A549 (cell line): ENCODE measurements at regions not wholly inside any gene's neighbourhood (a gene's known extent, or its start where the extent isn't known, plus 50 kb on each side); places are given as distances from the start of the nearest gene placed in this dataset.

Source experiments
- ATAC-seq, 2 experiments: fragments of 200-7000 bp in 1 of 2; fragments of >200 bp in 1 of 2; cut with Nextera tagmentation in 1 of 2; cut with Tn5 transposase in 1 of 2; 3 replicates each; pipeline versions ENCODE4 v1.8.0 to v1.9.1; 2018 to 2020; ENCODE audit warnings: mild to moderate bottlenecking in 1 of 2, moderate library complexity in 1 of 2
- CTCF ChIA-PET: fragments of 300-600 bp; sonication (Branson Sonifier 250); formaldehyde crosslinking; extraction: SDS; loops from one replicate; lab custom pipeline; 2021; ENCODE audit warnings: antibody characterized with exemption, inconsistent platforms; lab: Yijun Ruan, JAX
- POLR2A ChIA-PET: fragments of 350-600 bp; formaldehyde crosslinking; extraction: SDS; loops from one replicate; lab custom pipeline; 2021; ENCODE audit warnings: antibody characterized with exemption, inconsistent platforms; lab: Yijun Ruan, JAX
- DNase-seq, 2 experiments: peaks; one replicate each; pipeline versions ENCODE4 v3.0.0 to v3.0.0-alpha.2; 2011 to 2016; ENCODE audit warnings: low read depth in 1 of 2, low spot score in 1 of 2
- FAIRE-seq: peaks from 2 replicates; lab custom pipeline; 2011; peaks lifted over from hg19 to GRCh38; lab: Jason Lieb, UNC
- H3K27ac ChIP-seq, 2 experiments: fragments of >200 bp; sonication (Bioruptor Twin); formaldehyde crosslinking; 3 replicates each; pipeline ENCODE4 v1.5.1; 2016 to 2017
- H3K4me1 ChIP-seq: fragments of >200 bp; sonication (Bioruptor Twin); formaldehyde crosslinking; 3 replicates; pipeline ENCODE4 v1.6.1; 2016
- H3K4me2 ChIP-seq: fragments of >200 bp; sonication (Bioruptor Twin); formaldehyde crosslinking; 3 replicates; pipeline ENCODE4 v1.6.1; 2016
- H3K4me3 ChIP-seq: fragments of >200 bp; sonication (Bioruptor Twin); formaldehyde crosslinking; 3 replicates; pipeline ENCODE4 v1.5.1; 2016
- H3K9me3 ChIP-seq: fragments of >200 bp; sonication (Bioruptor Twin); formaldehyde crosslinking; 3 replicates; pipeline ENCODE4 v1.6.1; 2016
- BHLHE40 ChIP-seq: IDR thresholded peaks from 2 replicates; pipeline ENCODE4 v1.6.1; 2012; ENCODE audit warnings: low read depth, low read length, inconsistent platforms
- CBX2 ChIP-seq: fragments of 200-600 bp; sonication (generic); IDR thresholded peaks from 2 replicates; pipeline ENCODE4 v1.6.1; 2016; ENCODE audit warnings: low read depth, mild to moderate bottlenecking, borderline replicate concordance
- CEBPB ChIP-seq, 2 experiments: fragments of >200 bp in 1 of 2; sonication (Bioruptor Twin) in 1 of 2; formaldehyde crosslinking in 1 of 2; IDR thresholded peaks; 2 replicates each; pipeline ENCODE4 v1.6.1; 2012 to 2016
- GATA3 ChIP-seq: IDR thresholded peaks from 2 replicates; pipeline ENCODE4 v1.6.1; 2012; ENCODE audit warnings: borderline replicate concordance
- HOXB5 ChIP-seq: fragments of 250-450 bp; sonication (Bioruptor Pico); IDR thresholded peaks from 2 replicates; pipeline ENCODE4 v1.5.0; 2020; ENCODE audit warnings: mild to moderate bottlenecking, moderate library complexity
- JUN ChIP-seq, 2 experiments: fragments of >200 bp; sonication (Bioruptor Twin); formaldehyde crosslinking; IDR thresholded peaks; 2 replicates in 1 of 2; 3 replicates in 1 of 2; pipeline ENCODE4 v1.6.1; 2016 to 2017
- KDM1A ChIP-seq: fragments of 200-600 bp; sonication (generic); IDR thresholded peaks from 2 replicates; pipeline ENCODE4 v1.6.1; 2016; ENCODE audit warnings: low read depth, mild to moderate bottlenecking
- KDM5A ChIP-seq: fragments of 200-600 bp; sonication (generic); IDR thresholded peaks from 2 replicates; pipeline ENCODE4 v1.6.1; 2016; ENCODE audit warnings: antibody characterized with exemption, mild to moderate bottlenecking
- MAZ ChIP-seq: fragments of 150-350 bp; IDR thresholded peaks from 2 replicates; pipeline ENCODE4 v1.6.1; 2014; ENCODE audit warnings: antibody characterized with exemption, low read depth, low read length, borderline replicate concordance
- PHF8 ChIP-seq: fragments of 200-600 bp; sonication (generic); IDR thresholded peaks from 2 replicates; pipeline ENCODE4 v1.6.1; 2016; ENCODE audit warnings: low read depth, mild to moderate bottlenecking, antibody characterized with exemption, moderate library complexity, borderline replicate concordance
- POLR2AphosphoS2 ChIP-seq: conservative IDR thresholded peaks from 2 replicates; pipeline ENCODE4 v1.6.1; 2012; ENCODE audit warnings: low read length, improper control_type of control experiment, inconsistent platforms
- RNF2 ChIP-seq: fragments of 200-600 bp; sonication (generic); IDR thresholded peaks from 2 replicates; pipeline ENCODE4 v1.6.1; 2016; ENCODE audit warnings: low read depth, mild to moderate bottlenecking, antibody characterized with exemption, moderate library complexity, borderline replicate concordance
- ZSCAN20 ChIP-seq: fragments of 250-450 bp; sonication (Bioruptor Pico); IDR thresholded peaks from 2 replicates; pipeline ENCODE4 v1.8.0; 2022; ENCODE audit warnings: mild to moderate bottlenecking, moderate library complexity
- WGBS: methylation state at CpG from one replicate; pipeline ENCODE4 v1.1.6; 2017; ENCODE audit errors: missing lambda C conversion rate; 5-methylcytosine and 5-hydroxymethylcytosine counted together
- TF ChIP-seq, protein P1 (sequence below): fragments of 200-600 bp; sonication (generic); IDR thresholded peaks from 2 replicates; pipeline ENCODE4 v1.6.1; 2016; ENCODE audit warnings: antibody characterized with exemption, mild to moderate bottlenecking, moderate library complexity
- TF ChIP-seq, protein P2 (sequence below): fragments of >200 bp; sonication (Bioruptor Twin); formaldehyde crosslinking; IDR thresholded peaks from 3 replicates; pipeline ENCODE4 v1.6.1; 2016
- TF ChIP-seq, protein P3 (sequence below): fragments of 450-650 bp; IDR thresholded peaks from 2 replicates; pipeline ENCODE4 v1.6.1; 2014; ENCODE audit warnings: antibody characterized with exemption
- TF ChIP-seq, protein P4 (sequence below): IDR thresholded peaks from 2 replicates; pipeline ENCODE4 v1.6.1; 2012

DNA sequence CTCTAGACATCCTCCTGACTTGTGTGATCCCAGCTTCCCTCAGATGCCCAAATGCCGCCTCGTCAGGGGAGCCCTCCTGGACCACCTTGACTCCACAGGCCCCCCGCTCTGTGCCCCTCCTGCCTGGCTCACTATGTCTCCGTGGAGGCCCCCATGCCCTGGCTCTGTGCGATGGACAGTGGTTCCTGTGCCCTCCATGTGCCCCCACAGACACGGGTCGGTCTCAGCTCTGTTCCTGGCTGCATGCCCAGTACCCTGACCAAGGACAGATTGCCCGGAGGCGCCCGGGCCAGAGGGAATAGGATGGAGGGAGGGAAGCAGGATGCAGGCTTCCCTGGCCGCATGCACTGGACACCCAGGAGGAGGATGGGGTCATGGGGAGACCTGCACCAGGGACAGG is 1274.6 kb downstream of the BRD1 start (continued):
- TF ChIP-seq HOXB5 (CRISPR knock-in tag) (no peak), PHF8 (no peak), CBX2 (no peak), BHLHE40 (no peak)
- TF ChIP-seq, protein P1, sequence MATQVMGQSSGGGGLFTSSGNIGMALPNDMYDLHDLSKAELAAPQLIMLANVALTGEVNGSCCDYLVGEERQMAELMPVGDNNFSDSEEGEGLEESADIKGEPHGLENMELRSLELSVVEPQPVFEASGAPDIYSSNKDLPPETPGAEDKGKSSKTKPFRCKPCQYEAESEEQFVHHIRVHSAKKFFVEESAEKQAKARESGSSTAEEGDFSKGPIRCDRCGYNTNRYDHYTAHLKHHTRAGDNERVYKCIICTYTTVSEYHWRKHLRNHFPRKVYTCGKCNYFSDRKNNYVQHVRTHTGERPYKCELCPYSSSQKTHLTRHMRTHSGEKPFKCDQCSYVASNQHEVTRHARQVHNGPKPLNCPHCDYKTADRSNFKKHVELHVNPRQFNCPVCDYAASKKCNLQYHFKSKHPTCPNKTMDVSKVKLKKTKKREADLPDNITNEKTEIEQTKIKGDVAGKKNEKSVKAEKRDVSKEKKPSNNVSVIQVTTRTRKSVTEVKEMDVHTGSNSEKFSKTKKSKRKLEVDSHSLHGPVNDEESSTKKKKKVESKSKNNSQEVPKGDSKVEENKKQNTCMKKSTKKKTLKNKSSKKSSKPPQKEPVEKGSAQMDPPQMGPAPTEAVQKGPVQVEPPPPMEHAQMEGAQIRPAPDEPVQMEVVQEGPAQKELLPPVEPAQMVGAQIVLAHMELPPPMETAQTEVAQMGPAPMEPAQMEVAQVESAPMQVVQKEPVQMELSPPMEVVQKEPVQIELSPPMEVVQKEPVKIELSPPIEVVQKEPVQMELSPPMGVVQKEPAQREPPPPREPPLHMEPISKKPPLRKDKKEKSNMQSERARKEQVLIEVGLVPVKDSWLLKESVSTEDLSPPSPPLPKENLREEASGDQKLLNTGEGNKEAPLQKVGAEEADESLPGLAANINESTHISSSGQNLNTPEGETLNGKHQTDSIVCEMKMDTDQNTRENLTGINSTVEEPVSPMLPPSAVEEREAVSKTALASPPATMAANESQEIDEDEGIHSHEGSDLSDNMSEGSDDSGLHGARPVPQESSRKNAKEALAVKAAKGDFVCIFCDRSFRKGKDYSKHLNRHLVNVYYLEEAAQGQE: no peak

DNA sequence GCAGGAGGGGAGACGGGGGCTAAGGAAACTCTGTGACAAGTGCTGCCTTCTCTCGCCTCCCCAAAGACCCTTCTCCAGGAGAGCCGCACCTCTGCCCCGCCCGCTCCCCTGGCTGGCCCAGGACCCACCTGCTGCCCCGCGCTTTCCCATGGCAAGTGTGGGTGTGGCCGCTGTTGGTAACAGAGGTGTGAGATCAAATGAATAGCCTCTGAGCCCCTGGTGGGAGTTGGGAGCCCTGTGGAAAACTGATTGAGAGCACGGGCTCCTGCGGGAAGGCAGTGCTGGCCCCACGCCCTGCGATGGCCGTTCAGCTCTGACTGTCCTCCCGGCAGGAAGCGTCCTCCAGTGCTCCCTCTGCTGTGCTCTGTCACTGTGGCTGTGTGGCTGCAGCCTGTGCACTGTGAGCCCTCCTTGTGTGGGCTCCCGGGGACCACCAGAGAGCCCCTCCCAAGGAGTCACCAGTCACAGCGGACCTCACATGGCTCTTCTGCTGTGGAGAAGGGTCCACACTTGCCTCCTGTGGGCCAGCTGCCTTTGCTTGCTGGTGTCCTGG is 1275.9 kb downstream of the BRD1 start:
- ATAC-seq: no peak
- no peaks in the 10 kb centered on the region for H3K4me1 ChIP-seq

DNA sequence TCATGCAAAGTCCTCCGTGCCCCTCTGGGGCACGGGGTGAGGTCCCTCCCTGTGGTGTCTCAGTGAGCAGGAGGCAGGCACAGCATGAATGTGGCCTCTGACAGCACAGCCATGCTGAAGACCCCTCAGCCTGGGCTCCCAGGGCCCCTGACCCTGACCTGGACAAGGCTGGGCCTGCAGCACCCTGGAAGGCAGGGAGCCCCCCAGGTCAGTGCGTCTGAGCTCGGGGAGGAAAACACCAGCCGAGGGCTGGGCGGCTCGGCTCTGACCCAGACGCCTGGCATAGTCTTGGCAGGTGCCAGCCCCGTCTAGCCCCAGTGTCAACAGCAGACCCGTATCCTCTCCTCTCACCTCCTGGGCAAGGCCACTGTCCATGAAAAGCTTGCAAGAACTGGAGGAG is 1276.6 kb downstream of the BRD1 start:
- CTCF ChIA-PET: no interaction called here
- DNase-seq: no peak
- no peak for TF ChIP-seq RNF2
- TF ChIP-seq, all 56 proteins: peak for 0
- H3K4me3 ChIP-seq: no peak overlapping the region
- no peaks in the 10 kb centered on the region for H3K9me3 ChIP-seq
- H3K4me2 ChIP-seq: no peak overlapping the region
- POLR2A ChIA-PET: no interaction called here
- H3K27ac ChIP-seq: no peak overlapping the region
- FAIRE-seq (no peak), ATAC-seq (no peak)
- WGBS: no CpG with 5 or more reads among the region's 10 CpGs
- H3K4me1 ChIP-seq: no peaks in the 10 kb centered on the region

More for the DNA sequence above, 1275.9 kb downstream of the BRD1 start:
- H3K4me2 ChIP-seq: no peak overlapping the region
- H3K9me3 ChIP-seq: no peaks in the 10 kb centered on the region
- FAIRE-seq (no peak), DNase-seq (no peak)
- no peak overlapping the region for H3K4me3 ChIP-seq
- ChIA-PET CTCF (no interaction called here), POLR2A (no interaction called here)
- H3K27ac ChIP-seq: no peak overlapping the region
- 20% methylated on average over 2 of the region's 17 CpGs for WGBS
- no peak for TF ChIP-seq GATA3
- TF ChIP-seq ZSCAN20: no peak
- TF ChIP-seq, protein P2, sequence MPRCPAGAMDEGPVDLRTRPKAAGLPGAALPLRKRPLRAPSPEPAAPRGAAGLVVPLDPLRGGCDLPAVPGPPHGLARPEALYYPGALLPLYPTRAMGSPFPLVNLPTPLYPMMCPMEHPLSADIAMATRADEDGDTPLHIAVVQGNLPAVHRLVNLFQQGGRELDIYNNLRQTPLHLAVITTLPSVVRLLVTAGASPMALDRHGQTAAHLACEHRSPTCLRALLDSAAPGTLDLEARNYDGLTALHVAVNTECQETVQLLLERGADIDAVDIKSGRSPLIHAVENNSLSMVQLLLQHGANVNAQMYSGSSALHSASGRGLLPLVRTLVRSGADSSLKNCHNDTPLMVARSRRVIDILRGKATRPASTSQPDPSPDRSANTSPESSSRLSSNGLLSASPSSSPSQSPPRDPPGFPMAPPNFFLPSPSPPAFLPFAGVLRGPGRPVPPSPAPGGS: no peak
- TF ChIP-seq JUN (IDR thresholded peaks at IDR 0.05): no peak
- TF ChIP-seq KDM5A: no peak
- no peak for TF ChIP-seq BHLHE40
- TF ChIP-seq RNF2: no peak
- TF ChIP-seq KDM1A: no peak
- TF ChIP-seq MAZ: no peak
- no peak for TF ChIP-seq CEBPB (IDR thresholded peaks at IDR 0.05)
- no peak for TF ChIP-seq POLR2AphosphoS2
- TF ChIP-seq, protein P3, sequence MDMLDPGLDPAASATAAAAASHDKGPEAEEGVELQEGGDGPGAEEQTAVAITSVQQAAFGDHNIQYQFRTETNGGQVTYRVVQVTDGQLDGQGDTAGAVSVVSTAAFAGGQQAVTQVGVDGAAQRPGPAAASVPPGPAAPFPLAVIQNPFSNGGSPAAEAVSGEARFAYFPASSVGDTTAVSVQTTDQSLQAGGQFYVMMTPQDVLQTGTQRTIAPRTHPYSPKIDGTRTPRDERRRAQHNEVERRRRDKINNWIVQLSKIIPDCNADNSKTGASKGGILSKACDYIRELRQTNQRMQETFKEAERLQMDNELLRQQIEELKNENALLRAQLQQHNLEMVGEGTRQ: no peak
- TF ChIP-seq, protein P4, sequence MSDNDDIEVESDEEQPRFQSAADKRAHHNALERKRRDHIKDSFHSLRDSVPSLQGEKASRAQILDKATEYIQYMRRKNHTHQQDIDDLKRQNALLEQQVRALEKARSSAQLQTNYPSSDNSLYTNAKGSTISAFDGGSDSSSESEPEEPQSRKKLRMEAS: no peak
- TF ChIP-seq, all 56 proteins: peak for 0
